ENCODE measurements at regions not wholly inside any gene's neighbourhood (a gene's known extent, or its start where the extent isn't known, plus 50 kb on each side); places are given as distances from the start of the nearest gene placed in this dataset.

DNA sequence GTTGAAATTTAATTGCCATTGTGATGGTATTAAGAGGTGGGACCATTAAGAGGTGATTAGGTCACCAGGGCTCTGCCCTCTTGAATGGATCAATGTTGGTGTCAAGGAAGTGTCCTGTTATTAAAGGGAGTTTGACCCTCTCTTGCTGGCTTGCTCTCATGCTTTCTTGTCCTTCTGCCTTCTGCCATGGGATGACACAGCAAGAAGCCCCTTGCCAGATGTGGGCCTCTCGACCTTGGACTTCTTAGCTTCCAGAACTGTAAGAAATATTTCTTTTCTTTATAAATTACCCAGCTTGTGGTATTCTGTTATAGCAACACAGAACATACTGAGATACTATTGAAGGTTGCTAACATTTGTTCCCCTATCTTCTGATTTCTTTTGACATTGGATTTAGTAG, 157.0 kb downstream of the MDFIC start:
- TF ChIP-seq, protein P1, sequence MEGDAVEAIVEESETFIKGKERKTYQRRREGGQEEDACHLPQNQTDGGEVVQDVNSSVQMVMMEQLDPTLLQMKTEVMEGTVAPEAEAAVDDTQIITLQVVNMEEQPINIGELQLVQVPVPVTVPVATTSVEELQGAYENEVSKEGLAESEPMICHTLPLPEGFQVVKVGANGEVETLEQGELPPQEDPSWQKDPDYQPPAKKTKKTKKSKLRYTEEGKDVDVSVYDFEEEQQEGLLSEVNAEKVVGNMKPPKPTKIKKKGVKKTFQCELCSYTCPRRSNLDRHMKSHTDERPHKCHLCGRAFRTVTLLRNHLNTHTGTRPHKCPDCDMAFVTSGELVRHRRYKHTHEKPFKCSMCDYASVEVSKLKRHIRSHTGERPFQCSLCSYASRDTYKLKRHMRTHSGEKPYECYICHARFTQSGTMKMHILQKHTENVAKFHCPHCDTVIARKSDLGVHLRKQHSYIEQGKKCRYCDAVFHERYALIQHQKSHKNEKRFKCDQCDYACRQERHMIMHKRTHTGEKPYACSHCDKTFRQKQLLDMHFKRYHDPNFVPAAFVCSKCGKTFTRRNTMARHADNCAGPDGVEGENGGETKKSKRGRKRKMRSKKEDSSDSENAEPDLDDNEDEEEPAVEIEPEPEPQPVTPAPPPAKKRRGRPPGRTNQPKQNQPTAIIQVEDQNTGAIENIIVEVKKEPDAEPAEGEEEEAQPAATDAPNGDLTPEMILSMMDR (IDR thresholded peaks at IDR 0.05): no peak
- TF ChIP-seq POLR2A (IDR thresholded peaks at IDR 0.05): no peak

All from heart left ventricle (tissue), 13 donors.